Osteoblast (primary cell): ENCODE measurements at regions not wholly inside any gene's neighbourhood (a gene's known extent, or its start where the extent isn't known, plus 50 kb on each side); places are given as distances from the start of the nearest gene placed in this dataset.

Experiments used
- DNase-seq: peaks from one replicate; pipeline ENCODE4 v3.0.0; 2011; ENCODE audit warnings: low spot score, mixed read lengths; ENCODE audit not compliant: insufficient read length; ENCODE audit errors: missing footprints
- H2AFZ ChIP-seq: 2 replicates; pipeline ENCODE4 v1.6.0; 2011; ENCODE audit warnings: mild to moderate bottlenecking, low read length
- H3K27ac ChIP-seq: 2 replicates; pipeline ENCODE4 v1.5.1; 2011; ENCODE audit warnings: mild to moderate bottlenecking, low read depth, low read length, moderate library complexity
- H3K27me3 ChIP-seq: 2 replicates; pipeline ENCODE4 v1.6.0; 2012; ENCODE audit warnings: mild to moderate bottlenecking, control low read depth, inconsistent platforms, low read length, moderate library complexity; ENCODE audit not compliant: insufficient read depth
- H3K36me3 ChIP-seq: 2 replicates; pipeline ENCODE4 v1.5.1; 2011; ENCODE audit warnings: mild to moderate bottlenecking, low read length, control low read depth, moderate library complexity; ENCODE audit not compliant: insufficient read depth
- H3K4me1 ChIP-seq: 2 replicates; pipeline ENCODE4 v1.5.1; 2011; ENCODE audit warnings: mild to moderate bottlenecking, low read length, control low read depth, moderate library complexity; ENCODE audit not compliant: insufficient read depth
- H3K4me2 ChIP-seq: 2 replicates; pipeline ENCODE4 v1.6.0; 2011; ENCODE audit warnings: mild to moderate bottlenecking, low read length; ENCODE audit not compliant: insufficient read depth
- H3K4me3 ChIP-seq: fragments of 200-600 bp; sonication (generic); 3 replicates; pipeline ENCODE4 v1.5.1; 2012; ENCODE audit warnings: mild to moderate bottlenecking, low read length, inconsistent platforms; ENCODE audit not compliant: insufficient read depth
- H3K79me2 ChIP-seq: 2 replicates; pipeline ENCODE4 v1.6.0; 2012; ENCODE audit warnings: mild to moderate bottlenecking, low read length, control low read depth, inconsistent platforms; ENCODE audit not compliant: insufficient read depth
- H3K9me3 ChIP-seq: 2 replicates; pipeline ENCODE4 v1.5.1; 2011; ENCODE audit warnings: low read depth, low read length, control low read depth
- H4K20me1 ChIP-seq: 2 replicates; pipeline ENCODE4 v1.6.0; 2012; ENCODE audit warnings: mild to moderate bottlenecking, low read length, control low read depth; ENCODE audit not compliant: insufficient read depth
- CTCF ChIP-seq: IDR thresholded peaks from 2 replicates; pipeline ENCODE4 v1.5.1; 2011; ENCODE audit warnings: mild to moderate bottlenecking, low read depth, low read length, moderate library complexity; ENCODE audit errors: extremely low read depth

DNA sequence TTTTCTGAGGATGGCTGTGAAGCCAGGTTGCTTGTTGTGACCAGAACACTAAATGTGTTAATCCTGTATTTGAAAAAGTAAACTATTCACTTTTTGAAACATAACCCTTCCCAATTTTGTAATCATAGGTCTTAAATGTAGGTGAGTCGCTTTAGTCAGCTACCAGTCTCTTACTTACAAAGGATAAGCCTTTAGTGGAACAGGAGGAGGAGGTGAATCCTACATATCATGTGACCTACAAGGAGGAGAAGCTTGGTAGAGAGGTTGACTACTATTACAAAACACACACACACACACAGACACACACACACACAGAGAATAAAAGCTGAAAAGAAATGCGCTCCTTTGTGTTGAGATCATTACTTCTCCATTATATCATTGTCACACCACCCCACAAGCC lies 59.9 kb upstream of the SPAG16 start:
- Histone ChIP-seq H3K27me3 (no peaks in the 10 kb centered on the region), H4K20me1 (no peaks in the 10 kb centered on the region), H3K4me1 (no peaks in the 10 kb centered on the region), H3K79me2 (no peaks in the 10 kb centered on the region), H2AFZ (no peak overlapping the region), H3K9me3 (no peaks in the 10 kb centered on the region), H3K27ac (no peak overlapping the region), H3K4me2 (no peak overlapping the region), H3K36me3 (no peaks in the 10 kb centered on the region), H3K4me3 (no peak overlapping the region)
- TF ChIP-seq CTCF = no peak
- DNase-seq = no peak

DNA sequence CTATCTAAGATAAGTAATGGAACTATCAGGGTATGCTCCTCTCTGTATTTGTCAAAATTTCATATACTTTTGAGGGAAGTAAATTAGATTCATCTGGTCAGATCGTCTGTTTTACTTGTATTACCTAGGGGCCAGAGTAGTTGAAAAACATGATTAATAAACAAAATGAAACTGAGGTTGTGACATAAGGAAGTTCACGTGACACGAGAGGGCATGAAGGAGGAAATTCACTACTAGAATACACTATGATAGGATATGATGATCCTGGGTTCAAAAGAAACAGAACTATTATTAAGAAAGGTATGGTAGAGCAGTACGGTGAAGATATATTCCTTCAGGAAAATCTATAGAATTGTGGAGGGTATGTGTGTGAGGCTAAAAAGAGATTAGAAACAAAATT lies 58.4 kb upstream of the SPAG16 start:
- no peaks in the 10 kb centered on the region for H3K27me3 ChIP-seq
- H3K9me3 ChIP-seq = no peaks in the 10 kb centered on the region
- H3K36me3 ChIP-seq = no peaks in the 10 kb centered on the region
- no peak for TF ChIP-seq CTCF
- no peaks in the 10 kb centered on the region for H4K20me1 ChIP-seq
- no peaks in the 10 kb centered on the region for H3K79me2 ChIP-seq
- no peak for DNase-seq
- H3K4me2 ChIP-seq = no peak overlapping the region
- H3K4me3 ChIP-seq = no peak overlapping the region
- H2AFZ ChIP-seq = no peak overlapping the region
- H3K27ac ChIP-seq = no peak overlapping the region
- H3K4me1 ChIP-seq = peaks cover 3% of the 10 kb centered on the region

DNA sequence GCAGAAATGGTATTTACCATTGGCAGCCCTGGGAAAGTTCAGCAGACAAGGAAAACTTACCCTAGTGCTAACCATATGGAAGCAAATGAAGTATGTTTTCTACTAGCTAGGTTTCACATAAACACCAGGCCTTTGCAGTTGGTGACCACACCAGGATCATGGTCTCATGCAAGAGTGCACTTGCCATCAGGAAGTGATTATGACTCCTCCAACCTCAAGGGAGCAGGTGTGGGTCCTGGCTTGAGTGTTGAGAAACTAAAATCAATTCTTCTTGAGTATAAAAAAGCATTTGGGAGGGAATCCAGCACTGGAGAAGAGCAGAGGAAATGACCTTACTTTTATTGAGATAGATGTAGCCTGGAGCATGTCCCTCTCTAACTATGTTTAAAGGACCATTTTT lies 56.8 kb upstream of the SPAG16 start:
- no peak for TF ChIP-seq CTCF
- H3K36me3 ChIP-seq = no peaks in the 10 kb centered on the region
- H3K27me3 ChIP-seq = no peaks in the 10 kb centered on the region
- no peaks in the 10 kb centered on the region for H4K20me1 ChIP-seq
- no peak overlapping the region for H2AFZ ChIP-seq
- H3K27ac ChIP-seq = no peak overlapping the region
- H3K4me2 ChIP-seq = no peak overlapping the region
- H3K9me3 ChIP-seq = no peaks in the 10 kb centered on the region
- H3K4me1 ChIP-seq = peaks cover 3% of the 10 kb centered on the region
- H3K4me3 ChIP-seq = no peak overlapping the region
- no peak for DNase-seq
- H3K79me2 ChIP-seq = no peaks in the 10 kb centered on the region

GRCh38 chr2:213228638-213229037 lies 55.6 kb upstream of the SPAG16 start:
- Histone ChIP-seq H3K36me3 (no peaks in the 10 kb centered on the region), H4K20me1 (no peaks in the 10 kb centered on the region), H3K27ac (no peak overlapping the region), H3K4me2 (no peak overlapping the region), H3K9me3 (no peaks in the 10 kb centered on the region), H3K79me2 (no peaks in the 10 kb centered on the region), H2AFZ (no peak overlapping the region), H3K4me3 (no peak overlapping the region), H3K4me1 (peaks cover 8% of the 10 kb centered on the region), H3K27me3 (no peaks in the 10 kb centered on the region)
- no peak for DNase-seq
- TF ChIP-seq CTCF = no peak
